H9 (cell line): ENCODE measurements at regions not wholly inside any gene's neighbourhood (a gene's known extent, or its start where the extent isn't known, plus 50 kb on each side); places are given as distances from the start of the nearest gene placed in this dataset.

Experiments used
- DNase-seq: peaks from one replicate; pipeline ENCODE4 v3.0.0-alpha.2; 2017
- H2AFZ ChIP-seq: one replicate; pipeline ENCODE4 v1.6.1; 2013; ENCODE audit warnings: mild to moderate bottlenecking, low read length, control low read depth, moderate library complexity
- H2AK5ac ChIP-seq: 2 replicates; pipeline ENCODE4 v1.6.1; 2013; ENCODE audit warnings: low read length, control low read depth, mixed read lengths; ENCODE audit not compliant: insufficient read length
- H2BK120ac ChIP-seq: one replicate; pipeline ENCODE4 v1.6.1; 2013; ENCODE audit warnings: low read depth, mild to moderate bottlenecking, low read length, control low read depth, inconsistent platforms; ENCODE audit not compliant: poor library complexity, severe bottlenecking
- H2BK12ac ChIP-seq: 2 replicates; pipeline ENCODE4 v1.6.1; 2013; ENCODE audit warnings: low read length, control low read depth, mixed read lengths, low read depth; ENCODE audit not compliant: insufficient read length
- H2BK15ac ChIP-seq: 2 replicates; pipeline ENCODE4 v1.6.1; 2013; ENCODE audit warnings: low read depth, low read length, control low read depth
- H2BK20ac ChIP-seq: one replicate; pipeline ENCODE4 v1.6.1; 2013; ENCODE audit warnings: low read depth, mild to moderate bottlenecking, low read length, control low read depth, inconsistent platforms; ENCODE audit not compliant: poor library complexity, severe bottlenecking
- H2BK5ac ChIP-seq: 2 replicates; pipeline ENCODE4 v1.6.1; 2013; ENCODE audit warnings: low read length, control low read depth, mixed read lengths; ENCODE audit not compliant: insufficient read length
- H3K14ac ChIP-seq: 2 replicates; pipeline ENCODE4 v1.6.1; 2013; ENCODE audit warnings: low read length, control low read depth; ENCODE audit not compliant: insufficient read depth
- H3K18ac ChIP-seq: 2 replicates; pipeline ENCODE4 v1.6.1; 2013; ENCODE audit warnings: low read depth, mild to moderate bottlenecking, mixed read lengths, low read length, control low read depth; ENCODE audit not compliant: insufficient read length
- H3K23ac ChIP-seq: 2 replicates; pipeline ENCODE4 v1.6.1; 2013; ENCODE audit warnings: low read length, control low read depth, mixed read lengths, low read depth; ENCODE audit not compliant: insufficient read length
- H3K23me2 ChIP-seq: 2 replicates; pipeline ENCODE4 v1.6.1; 2013; ENCODE audit warnings: low read depth, mild to moderate bottlenecking, mixed read lengths, low read length, control low read depth; ENCODE audit not compliant: insufficient read length, poor library complexity, severe bottlenecking
- H3K27ac ChIP-seq: 2 replicates; pipeline ENCODE4 v1.5.1; 2013; ENCODE audit warnings: low read length, control low read depth, mixed read lengths, low read depth; ENCODE audit not compliant: insufficient read length
- H3K27me3 ChIP-seq: 2 replicates; pipeline ENCODE4 v1.6.1; 2013; ENCODE audit warnings: low read length, control low read depth, inconsistent platforms; ENCODE audit not compliant: insufficient read depth
- H3K4ac ChIP-seq: 2 replicates; pipeline ENCODE4 v1.6.1; 2013; ENCODE audit warnings: low read depth, mild to moderate bottlenecking, control low read depth, inconsistent platforms, low read length, moderate library complexity
- H3K4me1 ChIP-seq: 2 replicates; pipeline ENCODE4 v1.6.1; 2013; ENCODE audit warnings: low read length, control low read depth, inconsistent platforms; ENCODE audit not compliant: insufficient read depth
- H3K4me2 ChIP-seq: 2 replicates; pipeline ENCODE4 v1.6.1; 2013; ENCODE audit warnings: low read length, control low read depth, mixed read lengths; ENCODE audit not compliant: insufficient read length, insufficient read depth
- H3K56ac ChIP-seq: 2 replicates; pipeline ENCODE4 v1.6.1; 2013; ENCODE audit warnings: low read depth, mild to moderate bottlenecking, mixed read lengths, low read length, control low read depth; ENCODE audit not compliant: insufficient read length
- H3K79me1 ChIP-seq: 2 replicates; pipeline ENCODE4 v1.6.1; 2013; ENCODE audit warnings: low read depth, mild to moderate bottlenecking, moderate library complexity, low read length, control low read depth, inconsistent platforms; ENCODE audit not compliant: insufficient read depth, poor library complexity, severe bottlenecking
- H3K79me2 ChIP-seq: 2 replicates; pipeline ENCODE4 v1.6.1; 2013; ENCODE audit warnings: low read length, control low read depth, inconsistent platforms; ENCODE audit not compliant: insufficient read depth
- H3K9ac ChIP-seq: 2 replicates; pipeline ENCODE4 v1.6.1; 2013; ENCODE audit warnings: low read length, control low read depth, mixed read lengths; ENCODE audit not compliant: insufficient read length; ENCODE audit errors: extremely low read depth
- H3K9me3 ChIP-seq: one replicate; pipeline ENCODE4 v1.6.1; 2013; ENCODE audit warnings: low read depth, low read length, inconsistent platforms; ENCODE audit not compliant: control insufficient read depth
- H3T11ph ChIP-seq: one replicate; pipeline ENCODE4 v1.6.1; 2013; ENCODE audit warnings: mild to moderate bottlenecking, low read length, control low read depth, inconsistent platforms
- H4K20me1 ChIP-seq: one replicate; pipeline ENCODE4 v1.6.1; 2013; ENCODE audit not compliant: control insufficient read depth, insufficient read length, insufficient read depth
- H4K5ac ChIP-seq: 2 replicates; pipeline ENCODE4 v1.6.1; 2013; ENCODE audit warnings: low read depth, mild to moderate bottlenecking, mixed read lengths, low read length, control low read depth; ENCODE audit not compliant: insufficient read length
- H4K8ac ChIP-seq: replicated peaks from 2 replicates; pipeline ENCODE4 v1.6.1; 2013; ENCODE audit warnings: low read length, control low read depth, mixed read lengths, low read depth; ENCODE audit not compliant: insufficient read length
- H4K91ac ChIP-seq: 2 replicates; pipeline ENCODE4 v1.6.1; 2013; ENCODE audit warnings: low read depth, mild to moderate bottlenecking, moderate library complexity, mixed read lengths, low read length, control low read depth; ENCODE audit not compliant: insufficient read length
- H3K27ac Mint-ChIP-seq, 3 experiments: 2 replicates in 2 of 3; 3 replicates in 1 of 3; pipeline ENCODE4 v1.8.0; 2020 to 2021; ENCODE audit warnings: mixed read lengths in 3 of 3, mild to moderate bottlenecking in 1 of 3, moderate library complexity in 1 of 3
- H3K27me3 Mint-ChIP-seq: 2 replicates; pipeline ENCODE4 v1.8.0; 2021; ENCODE audit warnings: low read depth, mild to moderate bottlenecking, moderate library complexity, mixed read lengths
- H3K36me3 Mint-ChIP-seq, 3 experiments: 2 replicates in 2 of 3; 3 replicates in 1 of 3; pipeline ENCODE4 v1.8.0; 2020 to 2021; ENCODE audit warnings: low read depth in 3 of 3, mixed read lengths in 3 of 3; ENCODE audit not compliant: insufficient read depth in 1 of 3
- H3K4me1 Mint-ChIP-seq, 2 experiments: 2 replicates each; pipeline ENCODE4 v1.8.0; 2020; ENCODE audit warnings: mixed read lengths in 2 of 2
- H3K4me3 Mint-ChIP-seq, 2 experiments: 2 replicates in 1 of 2; 3 replicates in 1 of 2; pipeline ENCODE4 v1.8.0; 2020 to 2021; ENCODE audit warnings: mild to moderate bottlenecking in 2 of 2, mixed read lengths in 2 of 2, moderate library complexity in 1 of 2
- H3K9me3 Mint-ChIP-seq, 2 experiments: 2 replicates in 1 of 2; 3 replicates in 1 of 2; pipeline ENCODE4 v1.8.0; 2020; ENCODE audit warnings: mild to moderate bottlenecking in 2 of 2, mixed read lengths in 2 of 2, moderate library complexity in 1 of 2
- CTCF ChIP-seq: fragments of 200-600 bp; sonication (generic); conservative IDR thresholded peaks from 3 replicates; pipeline ENCODE4 v1.8.0; 2021; ENCODE audit warnings: antibody characterized with exemption, mild to moderate bottlenecking
- WGBS: extraction: QIAGEN DNeasy Blood & Tissue Kit; methylation state at CpG from one replicate; pipeline ENCODE4 v1.1.7; 2013; ENCODE audit warnings: missing lambda C conversion rate, low lambda C conversion rate, mixed read lengths; ENCODE audit not compliant: insufficient read length; ENCODE audit errors: extremely low coverage; 5-methylcytosine and 5-hydroxymethylcytosine counted together

- Histone ChIP-seq H3K4me2 (no peak overlapping the region), H3K79me2 (no peaks in the 10 kb centered on the region), H3K18ac (no peak overlapping the region), H3K23me2 (no peaks in the 10 kb centered on the region), H2BK5ac (no peak overlapping the region), H3T11ph (no peak overlapping the region), H2AFZ (no peak overlapping the region), H2BK120ac (no peak overlapping the region), H3K14ac (no peak overlapping the region), H2BK20ac (no peak overlapping the region), H3K23ac (no peak overlapping the region), H2BK15ac (no peak overlapping the region), H3K4me1 (peaks cover 6% of the 10 kb centered on the region; the same call in 1 of the 2 replicates), H3K27ac (no peak overlapping the region), H4K8ac (no peak overlapping the region), H4K20me1 (no peaks in the 10 kb centered on the region), H3K4ac (no peak overlapping the region), H4K91ac (no peak overlapping the region), H3K27me3 (no peaks in the 10 kb centered on the region), H2BK12ac (no peak overlapping the region), H2AK5ac (no peak overlapping the region), H3K56ac (no peak overlapping the region), H4K5ac (no peak overlapping the region), H3K9ac (no peak overlapping the region), H3K79me1 (no peaks in the 10 kb centered on the region), H3K9me3 (no peaks in the 10 kb centered on the region)
- TF ChIP-seq CTCF = no peak
- Mint-ChIP-seq H3K4me1 (peaks cover 32 to 33% of the 10 kb centered on the region in 2 experiments), H3K27ac (peak overlapping the region in 2 of 3 experiments; percentile 48 to 61; a peak in 3 of 7 replicates), H3K4me3 (no peak overlapping the region), H3K27me3 (no peaks in the 10 kb centered on the region), H3K36me3 (peaks cover 0 to 4% (median 3%) of the 10 kb centered on the region in 3 experiments; a peak in 4 of 7 replicates), H3K9me3 (peaks cover 3 to 6% of the 10 kb centered on the region in 2 experiments; a peak in 4 of 5 replicates)
- DNase-seq = no peak
- WGBS = no CpG with 5 or more reads among the region's 8 CpGs
Observed at GRCh38 chr18:8962192-8962779, 140.2 kb upstream of the NDUFV2 start.
